ENCODE measurements at regions not wholly inside any gene's neighbourhood (a gene's known extent, or its start where the extent isn't known, plus 50 kb on each side); places are given as distances from the start of the nearest gene placed in this dataset.

- H3K4me3 ChIP-seq (ENCODE audit: severe bottlenecking), result no peak overlapping the region
- DNase-seq (ENCODE audit: low spot score), result no peak
- ATAC-seq (ENCODE audit: low read depth), result peak; percentile 68; the same call in 2 of the 3 replicates
- no peak overlapping the region for H3K27ac ChIP-seq (ENCODE audit: poor library complexity, severe bottlenecking)
- TF ChIP-seq CTCF (IDR thresholded peaks at IDR 0.05; ENCODE audit: poor library complexity, severe bottlenecking), result peak; percentile 28
- H3K36me3 ChIP-seq (ENCODE audit: low read depth), result 0 out of 2 replicates have a peak, but pooled peaks cover 5% of the 10 kb centered on the region
- H3K27me3 ChIP-seq (ENCODE audit: insufficient read depth, poor library complexity, severe bottlenecking), result no peaks in the 10 kb centered on the region
- H3K9me3 ChIP-seq (ENCODE audit: severe bottlenecking), result no peaks in the 10 kb centered on the region
- H3K4me1 ChIP-seq (ENCODE audit: insufficient read depth, poor library complexity, severe bottlenecking), result no peaks in the 10 kb centered on the region
These were observed 242.3 kb upstream of the HSFY2 start for GRCh38 chrY:19015854-19016253.

- Histone ChIP-seq H3K27ac (ENCODE audit: poor library complexity, severe bottlenecking) (no peak overlapping the region), H3K4me3 (ENCODE audit: severe bottlenecking) (no peak overlapping the region), H3K27me3 (ENCODE audit: insufficient read depth, poor library complexity, severe bottlenecking) (no peaks in the 10 kb centered on the region), H3K36me3 (ENCODE audit: low read depth) (0 out of 2 replicates have a peak, but pooled peaks cover 5% of the 10 kb centered on the region), H3K4me1 (ENCODE audit: insufficient read depth, poor library complexity, severe bottlenecking) (no peaks in the 10 kb centered on the region), H3K9me3 (ENCODE audit: severe bottlenecking) (no peaks in the 10 kb centered on the region)
- DNase-seq (ENCODE audit: low spot score) (no peak), ATAC-seq (ENCODE audit: low read depth) (no peak)
- no peak for TF ChIP-seq CTCF (IDR thresholded peaks at IDR 0.05; ENCODE audit: poor library complexity, severe bottlenecking)
These were observed 241.7 kb upstream of the HSFY2 start for GRCh38 chrY:19015213-19015612.

- no peak for TF ChIP-seq CTCF (IDR thresholded peaks at IDR 0.05; ENCODE audit: poor library complexity, severe bottlenecking)
- no peak overlapping the region for H3K4me3 ChIP-seq (ENCODE audit: severe bottlenecking)
- ATAC-seq (ENCODE audit: low read depth), result no peak
- H3K9me3 ChIP-seq (ENCODE audit: severe bottlenecking), result no peaks in the 10 kb centered on the region
- DNase-seq (ENCODE audit: low spot score), result no peak
- H3K27ac ChIP-seq (ENCODE audit: poor library complexity, severe bottlenecking), result no peak overlapping the region
- H3K4me1 ChIP-seq (ENCODE audit: insufficient read depth, poor library complexity, severe bottlenecking), result no peaks in the 10 kb centered on the region
- H3K27me3 ChIP-seq (ENCODE audit: insufficient read depth, poor library complexity, severe bottlenecking), result no peaks in the 10 kb centered on the region
- H3K36me3 ChIP-seq (ENCODE audit: low read depth), result no peaks in the 10 kb centered on the region
These were observed 239.4 kb upstream of the HSFY2 start for GRCh38 chrY:19012985-19013384.

GRCh38 chrY:19011605-19012090 lies 238.1 kb upstream of the HSFY2 start:
- no peak for TF ChIP-seq CTCF (IDR thresholded peaks at IDR 0.05; ENCODE audit: poor library complexity, severe bottlenecking)
- ATAC-seq (ENCODE audit: low read depth), result no peak
- no peak overlapping the region for H3K27ac ChIP-seq (ENCODE audit: poor library complexity, severe bottlenecking)

GRCh38 chrY:19006234-19006633 lies 232.7 kb upstream of the HSFY2 start:
- Histone ChIP-seq H3K4me1 (ENCODE audit: insufficient read depth, poor library complexity, severe bottlenecking) (no peaks in the 10 kb centered on the region), H3K36me3 (ENCODE audit: low read depth) (no peaks in the 10 kb centered on the region), H3K27me3 (ENCODE audit: insufficient read depth, poor library complexity, severe bottlenecking) (no peaks in the 10 kb centered on the region), H3K27ac (ENCODE audit: poor library complexity, severe bottlenecking) (no peak overlapping the region), H3K9me3 (ENCODE audit: severe bottlenecking) (no peaks in the 10 kb centered on the region), H3K4me3 (ENCODE audit: severe bottlenecking) (no peak overlapping the region)
- TF ChIP-seq CTCF (IDR thresholded peaks at IDR 0.05; ENCODE audit: poor library complexity, severe bottlenecking), result no peak
- ATAC-seq (ENCODE audit: low read depth) (no peak), DNase-seq (ENCODE audit: low spot score) (no peak)

More at GRCh38 chrY:19011605-19012090, 238.1 kb upstream of the HSFY2 start:
- no peak for DNase-seq (ENCODE audit: low spot score)
- no peaks in the 10 kb centered on the region for H3K27me3 ChIP-seq (ENCODE audit: insufficient read depth, poor library complexity, severe bottlenecking)
- no peaks in the 10 kb centered on the region for H3K4me1 ChIP-seq (ENCODE audit: insufficient read depth, poor library complexity, severe bottlenecking)
- no peaks in the 10 kb centered on the region for H3K9me3 ChIP-seq (ENCODE audit: severe bottlenecking)
- H3K4me3 ChIP-seq (ENCODE audit: severe bottlenecking), result no peak overlapping the region
- no peaks in the 10 kb centered on the region for H3K36me3 ChIP-seq (ENCODE audit: low read depth)
